DMS153 treated with DMSO at 0.1 percent for 48 hours (cell line): ENCODE measurements at regions not wholly inside any gene's neighbourhood (a gene's known extent, or its start where the extent isn't known, plus 50 kb on each side); places are given as distances from the start of the nearest gene placed in this dataset.

ENCODE experiments used
- DNase-seq: peaks from one replicate; lab custom pipeline; 2025; ENCODE audit not compliant: unreplicated experiment; lab: John Stamatoyannopoulos, UW

GRCh38 chr4:157977086-157977485, 195.7 kb downstream of the GASK1B start:
- no peak for DNase-seq

- DNase-seq, result no peak
Observed at GRCh38 chr4:157973297-157973696, 199.5 kb downstream of the GASK1B start.

- DNase-seq, result no peak
Observed at GRCh38 chr4:157964463-157964862, 208.4 kb downstream of the GASK1B start.

- no peak for DNase-seq
Observed at GRCh38 chr4:157961229-157961990, 211.4 kb downstream of the GASK1B start.

GRCh38 chr4:157957905-157958304, 214.9 kb downstream of the GASK1B start:
- no peak for DNase-seq

GRCh38 chr4:157942017-157942416, 230.8 kb downstream of the GASK1B start:
- DNase-seq, result no peak

GRCh38 chr4:157934151-157934550, 238.7 kb downstream of the GASK1B start:
- DNase-seq, result no peak

GRCh38 chr4:157932936-157933335, 239.9 kb downstream of the GASK1B start:
- no peak for DNase-seq

GRCh38 chr4:157929486-157929885, 243.3 kb downstream of the GASK1B start:
- DNase-seq, result no peak

- no peak for DNase-seq
Observed at GRCh38 chr4:157918036-157918832, 254.6 kb downstream of the GASK1B start.

- DNase-seq, result no peak
Observed at GRCh38 chr4:157912212-157912611, 260.6 kb downstream of the GASK1B start.

GRCh38 chr4:157911662-157912061, 261.2 kb downstream of the GASK1B start:
- no peak for DNase-seq

- no peak for DNase-seq
Observed at GRCh38 chr4:157908691-157909090, 264.1 kb downstream of the GASK1B start.

- DNase-seq, result no peak
Observed at GRCh38 chr4:157908031-157908430, 264.8 kb downstream of the GASK1B start.

- no peak for DNase-seq
Observed at GRCh38 chr4:157907226-157907946, 265.4 kb downstream of the GASK1B start.

GRCh38 chr4:157898836-157899605, 273.8 kb downstream of the GASK1B start:
- DNase-seq, result no peak

- no peak for DNase-seq
Observed at GRCh38 chr4:157897855-157898370, 274.9 kb downstream of the GASK1B start.

GRCh38 chr4:157896726-157897125, 276.1 kb downstream of the GASK1B start:
- DNase-seq, result no peak

GRCh38 chr4:157895205-157895604, 277.6 kb downstream of the GASK1B start:
- no peak for DNase-seq

GRCh38 chr4:157889788-157890187, 283.0 kb downstream of the GASK1B start:
- no peak for DNase-seq

- DNase-seq, result no peak
Observed at GRCh38 chr4:157888281-157888680, 284.5 kb downstream of the GASK1B start.
